Fibroblast of pulmonary artery (primary cell): ENCODE measurements at regions not wholly inside any gene's neighbourhood (a gene's known extent, or its start where the extent isn't known, plus 50 kb on each side); places are given as distances from the start of the nearest gene placed in this dataset.

Experiments used
- DNase-seq: peaks from one replicate; pipeline ENCODE4 v3.0.0-alpha.2; 2010; ENCODE audit warnings: low read depth
- H3K4me3 ChIP-seq: replicated peaks from 2 replicates; pipeline ENCODE4 v1.5.1; 2011; ENCODE audit warnings: low read depth, mild to moderate bottlenecking, control low read depth, low read length, moderate library complexity
- TF ChIP-seq, protein P1 (sequence below): IDR thresholded peaks from 2 replicates; pipeline ENCODE4 v1.5.1; 2011; ENCODE audit warnings: mild to moderate bottlenecking, control low read depth, low read length, inconsistent platforms; ENCODE audit errors: missing control alignments

DNA sequence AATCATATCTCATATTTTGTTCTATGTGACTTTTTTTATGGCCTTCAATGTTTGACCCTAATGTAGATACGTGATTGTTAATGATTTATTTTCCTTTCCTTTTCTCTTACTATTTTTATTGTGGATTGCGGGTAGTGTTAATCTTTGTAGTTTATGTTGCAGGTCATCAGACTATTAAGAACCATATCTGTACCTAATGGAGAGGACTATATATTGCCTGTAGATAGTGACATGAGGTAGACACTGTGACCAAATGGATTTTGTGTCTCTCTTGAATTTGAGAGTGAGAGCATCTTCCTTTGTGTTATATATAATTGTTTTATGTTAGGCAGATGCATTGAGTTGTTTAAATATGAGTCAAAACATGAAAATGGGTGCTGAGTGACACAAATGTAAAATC, 543.4 kb upstream of the MGAT4C start:
- TF ChIP-seq, protein P1, sequence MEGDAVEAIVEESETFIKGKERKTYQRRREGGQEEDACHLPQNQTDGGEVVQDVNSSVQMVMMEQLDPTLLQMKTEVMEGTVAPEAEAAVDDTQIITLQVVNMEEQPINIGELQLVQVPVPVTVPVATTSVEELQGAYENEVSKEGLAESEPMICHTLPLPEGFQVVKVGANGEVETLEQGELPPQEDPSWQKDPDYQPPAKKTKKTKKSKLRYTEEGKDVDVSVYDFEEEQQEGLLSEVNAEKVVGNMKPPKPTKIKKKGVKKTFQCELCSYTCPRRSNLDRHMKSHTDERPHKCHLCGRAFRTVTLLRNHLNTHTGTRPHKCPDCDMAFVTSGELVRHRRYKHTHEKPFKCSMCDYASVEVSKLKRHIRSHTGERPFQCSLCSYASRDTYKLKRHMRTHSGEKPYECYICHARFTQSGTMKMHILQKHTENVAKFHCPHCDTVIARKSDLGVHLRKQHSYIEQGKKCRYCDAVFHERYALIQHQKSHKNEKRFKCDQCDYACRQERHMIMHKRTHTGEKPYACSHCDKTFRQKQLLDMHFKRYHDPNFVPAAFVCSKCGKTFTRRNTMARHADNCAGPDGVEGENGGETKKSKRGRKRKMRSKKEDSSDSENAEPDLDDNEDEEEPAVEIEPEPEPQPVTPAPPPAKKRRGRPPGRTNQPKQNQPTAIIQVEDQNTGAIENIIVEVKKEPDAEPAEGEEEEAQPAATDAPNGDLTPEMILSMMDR: no peak
- no peak overlapping the region for H3K4me3 ChIP-seq

DNA sequence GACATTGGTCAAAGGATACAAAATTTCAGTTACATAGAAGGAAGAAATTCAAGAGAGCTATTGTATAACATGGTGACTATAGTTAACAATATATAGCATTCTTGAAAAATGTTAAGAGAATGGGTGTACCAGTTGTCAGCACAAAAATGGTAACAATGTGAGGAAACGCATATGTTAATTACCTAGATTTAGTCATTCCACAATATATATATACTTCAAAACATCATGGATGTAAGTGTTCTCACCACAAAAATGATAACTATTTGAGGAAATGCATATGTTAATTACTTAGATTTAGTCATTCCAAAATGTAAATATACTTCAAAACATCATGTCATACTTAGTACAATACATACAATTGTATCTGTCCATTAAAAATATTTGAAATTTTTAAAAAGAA, 540.4 kb upstream of the MGAT4C start:
- H3K4me3 ChIP-seq: no peak overlapping the region
- no peak for DNase-seq
- TF ChIP-seq, protein P1: no peak

More for the DNA sequence above, 543.4 kb upstream of the MGAT4C start:
- no peak for DNase-seq

DNA sequence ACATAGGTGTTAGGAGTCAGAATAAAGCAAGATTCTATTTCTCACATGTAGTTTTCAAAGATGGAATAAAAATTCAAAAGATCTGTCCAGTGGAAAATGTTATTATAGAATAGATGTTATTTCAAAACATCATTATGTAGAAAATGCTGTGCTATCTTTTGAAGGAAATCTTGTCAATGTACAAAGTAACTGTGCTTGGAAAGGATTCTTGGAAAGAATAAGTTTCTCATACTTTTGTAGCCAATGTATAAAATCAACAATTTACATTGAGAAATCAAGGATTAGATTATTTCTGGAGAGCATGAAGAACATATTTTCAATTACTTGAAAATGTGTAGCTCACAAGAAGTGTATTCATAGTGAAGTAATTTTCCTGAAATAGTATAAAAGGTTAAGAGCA, 532.5 kb upstream of the MGAT4C start:
- TF ChIP-seq, protein P1: no peak
- H3K4me3 ChIP-seq: no peak overlapping the region
- DNase-seq: no peak

DNA sequence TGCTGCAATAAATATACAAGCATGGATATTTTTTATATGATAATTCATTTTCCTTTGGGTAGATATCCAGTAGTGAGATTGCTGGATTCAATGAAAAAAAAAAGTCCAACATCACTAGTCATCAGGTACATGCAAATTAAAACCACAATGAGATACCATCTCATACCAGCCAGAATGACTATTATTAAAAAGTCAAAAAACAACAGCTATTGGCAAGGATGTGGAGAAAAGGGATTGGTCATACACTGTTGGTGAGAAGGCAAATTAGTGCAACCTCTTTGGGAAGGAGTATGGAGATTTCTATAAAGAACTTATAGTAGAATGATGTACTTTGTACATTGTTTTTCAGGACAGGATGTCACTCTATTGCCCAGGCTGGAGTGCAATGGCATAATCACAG, 531.2 kb upstream of the MGAT4C start:
- no peak for DNase-seq
- TF ChIP-seq, protein P1: no peak
- H3K4me3 ChIP-seq: no peak overlapping the region

DNA sequence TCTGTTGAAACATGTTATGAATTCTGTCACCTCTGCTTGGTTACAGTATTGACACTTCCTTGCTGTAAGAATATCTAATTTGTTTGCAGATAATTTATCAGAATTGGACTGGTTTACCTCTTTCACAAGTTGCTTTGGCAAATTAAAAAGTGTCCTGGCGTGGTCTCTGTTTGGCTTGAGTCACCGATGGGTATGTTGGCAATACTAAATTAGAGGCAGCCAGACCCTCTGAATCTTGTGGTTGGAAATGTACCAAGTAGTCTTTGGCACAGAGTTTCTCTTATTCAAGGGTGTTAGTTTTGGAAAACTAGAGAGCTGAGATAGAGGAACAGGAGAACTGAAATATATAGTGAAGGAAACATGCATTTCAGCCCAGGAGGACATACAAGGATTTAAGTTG, 521.1 kb upstream of the MGAT4C start:
- DNase-seq: peak; percentile 13
- no peak overlapping the region for H3K4me3 ChIP-seq
- TF ChIP-seq, protein P1: no peak

DNA sequence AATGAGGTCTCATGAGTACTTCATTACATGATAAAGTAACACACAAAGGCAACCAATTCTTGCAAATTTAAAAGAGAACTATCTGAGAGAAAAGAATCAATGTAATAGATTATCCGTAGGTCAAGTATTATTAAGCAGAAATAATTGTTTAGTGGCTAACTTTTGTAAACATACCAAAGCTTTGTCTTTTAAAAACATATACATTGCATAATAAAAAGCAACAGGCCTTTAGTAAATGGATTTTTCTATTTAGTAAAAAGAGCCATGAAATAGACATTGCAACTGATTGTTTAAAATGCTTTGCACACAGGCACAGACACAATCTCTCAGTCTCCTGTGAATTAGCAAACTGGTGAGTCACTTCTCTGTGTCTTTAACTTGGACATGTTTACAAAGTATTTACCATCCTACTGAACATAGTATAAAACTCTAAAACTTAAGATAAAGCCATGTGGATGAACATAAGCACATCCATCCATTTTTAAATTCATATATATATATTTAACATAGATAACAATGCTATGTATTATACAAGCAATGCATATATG, 518.7 kb upstream of the MGAT4C start:
- TF ChIP-seq, protein P1: no peak
- H3K4me3 ChIP-seq: no peak overlapping the region
- peak; percentile 48 for DNase-seq

DNA sequence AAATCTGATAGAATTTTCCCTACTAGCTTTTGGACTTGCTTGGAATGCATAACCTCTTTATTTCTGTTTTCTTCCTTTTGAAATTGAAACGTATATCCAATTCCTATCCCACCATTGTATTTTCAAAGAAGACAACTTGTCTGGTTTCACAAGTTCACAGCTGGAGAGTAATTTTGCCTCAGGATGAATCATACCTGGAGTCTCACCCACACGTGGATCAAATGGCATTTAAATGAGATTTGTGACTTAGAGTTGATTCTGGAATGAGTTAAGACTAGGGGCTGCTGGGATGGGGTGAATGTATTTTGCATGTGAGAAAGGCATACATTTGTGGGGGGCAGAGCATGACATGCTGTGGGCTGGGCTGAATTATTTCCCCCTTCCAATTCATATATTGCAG, 516.5 kb upstream of the MGAT4C start:
- TF ChIP-seq, protein P1: no peak
- no peak overlapping the region for H3K4me3 ChIP-seq
- no peak for DNase-seq
